ENCODE measurements at regions not wholly inside any gene's neighbourhood (a gene's known extent, or its start where the extent isn't known, plus 50 kb on each side); places are given as distances from the start of the nearest gene placed in this dataset.

GRCh38 chr5:127183332-127183731 is 107.3 kb upstream of the MEGF10 start:
- DNase-seq (ENCODE audit: low read depth, low spot score) (no peak), ATAC-seq (no peak)
- ChIA-PET POLR2A (no interaction called here), CTCF (no interaction called here)
- in situ Hi-C loops (cut with HindIII; ENCODE audit: low pct_unique_long_range_greater_than_20kb, low sequenced_read_pairs) = no loop called here
- no peak overlapping the region for H3K27ac ChIP-seq (ENCODE audit: low read length)
- H3K36me3 ChIP-seq (ENCODE audit: control insufficient read depth, insufficient read depth, low read length) = no peaks in the 10 kb centered on the region
- intact Hi-C loops (cut with micrococcal nuclease; ENCODE audit: unreplicated experiment) = no loop called here
- H3K4me3 ChIP-seq (ENCODE audit: low read depth in 2 of 2, low read length in 2 of 2) = no peak overlapping the region
- TF ChIP-seq TCF7L2 (IDR thresholded peaks at IDR 0.05; ENCODE audit: low read depth, low read length) (no peak), SIN3A (IDR thresholded peaks at IDR 0.05; ENCODE audit: borderline replicate concordance, insufficient read depth, low read depth, low read length) (no peak), CTCF (IDR thresholded peaks at IDR 0.05) (no peak), REST (IDR thresholded peaks at IDR 0.05; ENCODE audit: insufficient read depth in 1 of 2, low read depth in 2 of 2, low read length in 1 of 2) (no peak), POLR2AphosphoS5 (IDR thresholded peaks at IDR 0.05; ENCODE audit: low read depth, low read length) (no peak)
- H3K27me3 ChIP-seq (ENCODE audit: control insufficient read depth, insufficient read depth, low read length) = peaks cover 4% of the 10 kb centered on the region; the same call in 1 of the 2 replicates
- BruUV-seq (replicated peaks) = no TSS peak
- no peaks in the 10 kb centered on the region for H3K9me3 ChIP-seq (ENCODE audit: control insufficient read depth, insufficient read depth, low read depth, low read length)
- H3K4me1 ChIP-seq (ENCODE audit: control insufficient read depth, insufficient read depth, low read length) = no peaks in the 10 kb centered on the region; the same call in 1 of the 2 replicates

GRCh38 chr5:127184851-127185250 is 105.7 kb upstream of the MEGF10 start:
- ATAC-seq (no peak), DNase-seq (ENCODE audit: low read depth, low spot score) (no peak)
- CTCF ChIA-PET = no interaction called here
- no peak overlapping the region for H3K4me3 ChIP-seq (ENCODE audit: low read depth in 2 of 2, low read length in 2 of 2)
- H3K27me3 ChIP-seq (ENCODE audit: control insufficient read depth, insufficient read depth, low read length) = peaks cover 4% of the 10 kb centered on the region; the same call in 1 of the 2 replicates
- no TSS peak for BruUV-seq (replicated peaks)
- no peaks in the 10 kb centered on the region for H3K36me3 ChIP-seq (ENCODE audit: control insufficient read depth, insufficient read depth, low read length)
- H3K9me3 ChIP-seq (ENCODE audit: control insufficient read depth, insufficient read depth, low read depth, low read length) = no peaks in the 10 kb centered on the region
- POLR2A ChIA-PET = no interaction called here
- in situ Hi-C loops (cut with HindIII; ENCODE audit: low pct_unique_long_range_greater_than_20kb, low sequenced_read_pairs) = no loop called here
- TF ChIP-seq POLR2AphosphoS5 (IDR thresholded peaks at IDR 0.05; ENCODE audit: low read depth, low read length) (no peak), SIN3A (IDR thresholded peaks at IDR 0.05; ENCODE audit: borderline replicate concordance, insufficient read depth, low read depth, low read length) (no peak), TCF7L2 (IDR thresholded peaks at IDR 0.05; ENCODE audit: low read depth, low read length) (no peak), REST (IDR thresholded peaks at IDR 0.05; ENCODE audit: insufficient read depth in 1 of 2, low read depth in 2 of 2, low read length in 1 of 2) (no peak), CTCF (IDR thresholded peaks at IDR 0.05) (no peak)
- H3K4me1 ChIP-seq (ENCODE audit: control insufficient read depth, insufficient read depth, low read length) = no peaks in the 10 kb centered on the region; the same call in 1 of the 2 replicates
- no peak overlapping the region for H3K27ac ChIP-seq (ENCODE audit: low read length)
- intact Hi-C loops (cut with micrococcal nuclease; ENCODE audit: unreplicated experiment) = no loop called here
